NCI-H345 (cell line): ENCODE measurements at regions not wholly inside any gene's neighbourhood (a gene's known extent, or its start where the extent isn't known, plus 50 kb on each side); places are given as distances from the start of the nearest gene placed in this dataset.
"Not testable (repeated sequence)": the region's sequence is repeated elsewhere in the genome, so short reads cannot be mapped to it uniquely, and the experiment has no call there.

Experiments used
- DNase-seq: peaks from one replicate; lab custom pipeline; 2025; lab: John Stamatoyannopoulos, UW

DNA sequence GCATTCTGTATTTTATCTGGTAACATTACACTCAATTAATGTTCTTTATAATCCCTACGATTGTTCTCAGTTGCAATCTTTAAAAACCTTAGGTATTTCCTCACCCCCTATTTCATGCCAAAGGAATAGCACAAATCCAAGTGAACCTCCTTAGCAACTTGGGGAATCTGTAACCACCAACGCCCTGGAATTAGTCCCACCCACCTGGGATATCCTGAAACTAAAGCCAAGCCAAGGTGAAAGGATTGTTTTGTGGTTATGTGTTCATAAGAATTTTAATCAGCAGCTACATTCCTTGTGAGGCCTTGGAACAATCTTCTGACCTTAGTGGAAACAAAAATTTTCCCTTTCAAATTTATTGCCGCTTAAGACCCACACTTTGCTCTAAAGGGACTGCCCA lies 908.7 kb downstream of the TTLL7 start:
- DNase-seq = no peak

- DNase-seq = no peak
These were observed 911.1 kb downstream of the TTLL7 start for GRCh38 chr1:83087851-83088250.

DNA sequence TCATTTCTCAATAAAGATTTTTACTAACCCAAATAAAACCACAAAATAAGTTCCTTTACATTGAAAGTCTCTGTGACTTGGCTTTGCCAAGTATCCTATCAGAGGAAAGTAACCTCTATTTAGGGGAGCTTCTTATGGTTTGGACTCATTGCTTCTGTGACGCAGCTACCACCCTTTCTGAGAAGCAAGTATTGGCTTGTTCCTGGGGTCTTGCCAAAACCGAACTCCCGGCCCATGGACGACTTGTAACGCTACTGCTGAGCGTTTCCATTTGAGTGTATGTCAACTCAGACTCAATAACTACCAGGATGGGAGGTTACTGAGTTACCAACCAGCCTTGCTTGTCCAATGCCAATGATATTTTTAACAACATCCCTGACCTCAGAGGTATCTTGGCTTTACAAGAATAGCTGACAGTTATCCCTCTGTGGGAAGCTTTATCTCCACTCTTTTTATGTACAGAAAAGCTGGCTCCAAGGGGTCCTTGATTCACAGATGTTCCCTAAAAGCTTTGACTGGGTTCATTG lies 911.9 kb downstream of the TTLL7 start:
- DNase-seq = no peak

DNA sequence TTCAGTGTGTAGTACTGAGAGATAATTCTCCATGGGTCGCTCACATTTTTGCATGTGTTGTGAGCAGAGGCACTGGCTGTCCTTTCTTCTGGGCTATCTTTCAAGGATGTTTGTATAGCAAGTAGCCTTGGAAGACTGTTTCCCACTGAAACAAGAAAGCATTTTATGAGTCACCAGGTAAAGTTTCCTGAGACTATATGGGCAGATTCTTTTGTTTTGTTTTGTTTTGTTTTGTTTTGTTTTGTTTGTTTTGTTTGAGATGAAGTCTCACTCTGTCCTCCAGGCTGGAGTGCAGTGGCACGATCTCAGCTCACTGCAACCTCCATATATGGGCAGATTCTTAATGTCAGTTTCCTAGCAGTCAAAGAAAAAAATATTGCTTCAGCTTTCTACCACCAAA lies 912.6 kb downstream of the TTLL7 start:
- no peak for DNase-seq

DNA sequence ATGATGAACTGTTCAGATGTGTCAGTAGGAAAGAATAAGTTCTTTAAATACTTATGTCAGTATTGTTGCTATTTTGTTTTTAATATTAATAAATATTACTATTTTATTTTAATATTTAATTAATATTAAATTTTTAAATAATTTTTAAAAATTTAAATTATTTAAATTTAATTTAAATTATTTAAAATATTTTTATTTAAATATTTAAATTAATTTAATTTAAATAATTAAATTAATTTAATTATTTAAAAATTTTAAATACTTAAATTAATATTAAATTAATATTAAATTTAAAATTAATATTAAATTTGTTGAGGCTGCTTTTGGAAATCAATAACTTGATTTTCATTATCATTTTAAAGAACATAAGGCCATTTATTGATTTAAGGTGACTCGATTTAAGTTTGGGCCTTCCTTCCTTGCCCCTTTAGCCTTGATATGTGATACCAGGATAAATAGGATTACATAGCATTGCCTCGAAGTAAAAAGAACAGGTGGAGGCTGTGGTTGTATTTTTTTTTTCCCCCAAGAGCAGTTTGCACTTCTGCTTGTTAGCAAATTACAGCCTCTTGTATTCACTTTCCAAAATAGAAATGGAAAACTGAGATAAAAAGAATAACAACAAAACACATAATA lies 915.2 kb downstream of the TTLL7 start:
- no peak for DNase-seq

DNA sequence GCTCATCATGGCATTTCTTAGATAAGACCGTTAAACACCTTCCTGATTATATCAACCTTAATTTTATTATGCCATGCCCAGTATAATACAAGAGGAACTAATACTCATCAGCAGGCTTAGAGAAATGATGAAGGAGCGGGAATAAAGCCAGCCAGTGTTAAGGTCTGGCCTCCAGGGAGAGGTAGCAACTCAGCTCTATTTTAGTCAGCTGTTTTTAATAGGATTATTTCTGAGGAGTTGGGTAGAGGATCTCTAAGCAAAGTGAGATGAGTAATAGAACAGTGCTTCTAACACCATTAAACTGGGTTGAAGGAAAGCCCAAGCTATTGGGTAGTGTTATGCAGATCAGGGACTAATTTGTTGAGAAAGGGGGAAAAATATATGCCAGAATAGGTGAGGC lies 921.5 kb downstream of the TTLL7 start:
- DNase-seq = no peak

GRCh38 chr1:83075107-83075506 lies 923.8 kb downstream of the TTLL7 start:
- no peak for DNase-seq

DNA sequence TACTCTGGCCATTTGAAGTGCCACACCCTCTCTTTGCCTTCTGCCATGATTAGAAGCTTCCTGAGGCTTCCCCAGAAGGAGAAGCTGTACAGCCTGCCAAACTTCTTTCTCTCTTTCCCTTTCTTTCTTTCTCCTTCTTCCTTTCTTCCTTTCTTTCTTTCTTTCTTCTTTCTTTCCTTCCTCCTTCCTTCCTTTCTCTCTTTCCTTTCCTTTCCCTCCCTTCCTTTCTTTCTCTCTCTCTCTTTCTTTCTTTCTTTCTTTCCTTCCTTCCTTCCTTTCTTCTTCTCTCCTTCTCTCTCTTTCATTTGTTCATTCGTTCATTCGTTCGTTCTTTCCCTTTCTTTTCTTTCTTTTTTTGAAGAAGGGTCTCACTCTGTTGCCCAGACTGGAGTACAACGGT lies 931.0 kb downstream of the TTLL7 start:
- no peak for DNase-seq

DNA sequence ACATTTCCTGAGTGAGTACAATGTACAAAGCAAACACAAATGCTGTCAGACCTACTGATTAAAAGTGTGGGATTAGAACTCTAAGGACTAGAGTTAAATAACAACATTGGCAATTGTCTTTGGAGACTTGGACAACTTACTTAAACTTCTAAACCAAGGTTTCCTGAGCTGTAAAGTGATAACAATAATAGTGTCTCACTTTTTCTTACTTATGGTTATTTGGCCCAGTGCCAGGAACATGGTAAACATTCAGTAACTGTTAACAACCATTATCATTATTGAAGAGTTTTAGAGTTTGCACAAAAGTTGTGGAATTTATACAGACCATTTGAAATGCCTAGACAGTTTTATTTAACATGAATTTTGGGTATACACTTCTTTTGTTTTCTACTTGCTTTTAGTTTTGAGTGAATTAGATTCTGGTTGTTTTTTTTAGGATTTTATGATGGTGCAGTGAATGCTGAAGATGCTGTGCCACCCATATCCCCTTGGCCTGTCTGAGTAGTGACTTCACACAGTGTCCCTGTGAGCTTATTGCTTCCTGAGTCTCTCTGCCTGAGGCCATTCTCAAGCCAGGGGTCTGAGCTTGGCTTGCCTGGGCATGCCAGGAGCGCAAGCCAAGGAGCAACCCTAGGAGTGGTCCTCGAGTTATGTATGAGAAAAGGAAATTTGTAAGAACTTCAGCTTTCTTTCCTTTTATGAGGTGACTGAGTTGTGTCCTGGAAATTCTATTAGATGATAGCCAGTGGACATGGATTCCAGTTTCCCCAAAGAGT lies 932.8 kb downstream of the TTLL7 start:
- no peak for DNase-seq

GRCh38 chr1:83064589-83065242 lies 934.2 kb downstream of the TTLL7 start:
- no peak for DNase-seq

- no peak for DNase-seq
These were observed 938.1 kb downstream of the TTLL7 start for GRCh38 chr1:83060651-83061390.

GRCh38 chr1:83060221-83060620 lies 938.7 kb downstream of the TTLL7 start:
- no peak for DNase-seq

GRCh38 chr1:83058327-83058726 lies 940.6 kb downstream of the TTLL7 start:
- no peak for DNase-seq

DNA sequence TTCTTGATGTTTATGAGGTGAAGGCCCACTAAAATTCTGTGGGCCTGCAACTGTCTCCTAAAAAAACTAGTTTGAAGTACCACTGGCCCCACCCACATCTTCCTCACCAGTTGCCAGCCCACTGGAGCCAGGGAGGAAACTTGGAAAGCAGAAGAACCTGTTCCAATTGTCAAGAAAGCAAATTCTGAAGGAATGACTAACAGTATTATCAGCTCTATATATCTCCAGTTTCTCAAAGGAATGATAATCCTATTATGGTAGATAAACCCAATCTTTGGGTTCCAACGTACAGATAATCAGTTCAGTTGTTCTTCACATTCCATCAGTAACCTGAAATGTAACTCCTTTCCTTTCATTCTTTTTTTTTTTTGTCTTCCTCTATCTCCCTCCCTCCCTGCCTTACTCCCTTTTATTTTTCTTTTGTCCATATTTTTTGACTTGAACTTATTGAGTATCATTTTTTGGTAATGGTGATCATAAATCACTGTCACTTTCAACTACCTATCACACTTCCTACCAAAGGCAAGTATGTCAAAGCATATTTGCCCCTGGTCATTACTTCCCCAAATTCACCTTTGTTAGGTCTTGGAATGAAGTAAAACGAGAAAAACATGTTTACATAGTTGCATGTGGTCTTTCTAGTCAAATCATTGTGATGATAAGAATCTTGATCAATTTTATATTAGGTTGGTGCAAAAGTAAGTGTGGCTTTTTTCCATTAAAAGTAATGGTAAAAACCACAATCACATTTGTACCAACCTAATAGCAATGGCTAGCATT lies 943.4 kb downstream of the TTLL7 start:
- DNase-seq = no peak

DNA sequence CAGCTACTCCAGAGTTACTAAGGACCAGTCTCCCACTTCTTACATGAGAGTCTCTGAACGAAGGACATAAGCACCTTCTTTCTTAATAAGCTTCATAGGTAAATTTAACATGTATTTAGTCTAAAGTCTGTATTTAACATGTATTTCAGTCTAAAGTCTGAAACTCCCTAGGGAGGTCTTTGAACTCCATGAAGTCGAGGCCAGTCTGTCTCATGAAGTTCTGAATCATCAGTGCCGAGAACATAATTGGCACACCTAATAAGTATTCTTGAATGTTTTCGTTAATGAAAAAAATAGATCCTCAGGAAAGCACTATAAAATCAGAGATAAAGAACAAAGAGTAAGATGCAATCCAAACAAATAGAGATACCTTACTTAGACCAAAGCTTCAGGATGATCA lies 945.5 kb downstream of the TTLL7 start:
- no peak for DNase-seq

DNA sequence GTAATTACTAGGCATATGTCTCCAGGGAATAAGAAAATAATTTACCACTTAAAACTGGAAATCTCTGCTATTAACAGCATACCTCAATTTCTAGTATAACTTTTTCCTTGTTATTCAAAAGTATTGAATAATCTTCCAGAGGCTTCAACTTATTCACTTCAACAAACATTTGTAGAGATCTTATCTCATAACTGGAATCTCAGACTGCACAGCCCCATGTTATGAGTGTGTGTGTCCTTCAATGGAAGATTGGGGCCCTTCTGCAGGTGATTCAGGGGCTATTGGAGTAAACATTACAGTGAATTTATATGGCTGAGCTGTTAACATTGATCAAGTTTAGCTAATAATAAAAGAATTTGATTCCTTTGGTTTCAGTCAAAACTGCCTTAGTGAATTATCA lies 946.1 kb downstream of the TTLL7 start:
- no peak for DNase-seq

DNA sequence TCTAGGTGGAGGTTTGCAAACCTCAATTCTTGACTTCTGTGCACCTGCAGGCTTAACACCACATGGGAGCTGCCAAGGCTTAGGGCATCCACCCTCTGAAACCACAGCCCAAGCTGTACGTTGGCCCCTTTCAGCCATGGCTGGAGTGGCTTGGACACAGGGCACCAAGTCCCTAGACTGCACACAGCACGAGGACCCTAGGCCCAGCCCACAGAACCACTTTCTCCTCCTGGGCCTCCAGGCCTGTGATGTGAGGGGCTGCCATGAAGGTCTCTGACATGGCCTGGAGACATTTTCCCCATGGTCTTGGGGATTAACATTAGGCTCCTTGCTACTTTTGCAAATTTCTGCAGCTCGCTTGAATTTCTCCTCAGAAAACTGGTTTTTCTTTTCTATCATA lies 947.9 kb downstream of the TTLL7 start:
- DNase-seq = not testable (repeated sequence)

DNA sequence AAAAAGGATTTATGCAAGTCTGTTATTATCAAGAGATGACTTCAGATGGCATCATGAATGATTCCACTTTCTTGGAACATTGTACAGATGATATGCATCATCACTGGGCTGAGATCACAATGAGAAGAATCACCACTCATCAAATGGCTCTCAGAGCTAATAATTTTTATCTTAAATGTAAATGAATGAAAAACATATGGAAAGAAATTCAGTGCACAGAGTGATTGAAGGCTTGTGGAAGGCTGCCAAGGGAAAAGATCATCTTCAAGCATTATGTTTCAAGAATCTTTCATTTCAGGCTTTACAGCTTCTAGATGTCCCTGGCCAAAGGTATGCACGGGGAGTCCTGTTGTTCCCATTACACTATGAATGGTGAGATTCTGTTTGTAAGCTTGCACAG lies 955.7 kb downstream of the TTLL7 start:
- DNase-seq = no peak

GRCh38 chr1:83039091-83039490 lies 959.8 kb downstream of the TTLL7 start:
- not testable (repeated sequence) for DNase-seq

GRCh38 chr1:83034851-83035250 lies 964.1 kb downstream of the TTLL7 start:
- no peak for DNase-seq

DNA sequence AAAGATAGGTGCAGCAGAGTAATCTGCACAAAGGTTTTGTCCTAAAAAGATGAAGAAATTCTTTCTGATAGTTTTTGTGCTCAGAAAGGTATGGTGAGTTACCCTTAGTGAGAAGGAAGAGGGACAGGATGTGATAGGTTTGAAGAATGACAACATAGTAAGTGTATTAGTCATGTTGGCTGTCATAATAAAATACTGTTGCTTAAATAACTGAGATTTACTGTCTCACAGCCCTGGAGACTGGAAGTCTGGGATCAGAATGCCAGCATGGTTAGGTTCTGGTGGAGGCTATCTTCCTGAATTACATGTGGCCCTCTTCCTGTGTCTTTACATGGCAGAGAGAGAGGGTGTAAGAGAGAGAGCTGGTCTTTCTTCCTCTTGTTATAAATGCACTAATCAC lies 965.2 kb downstream of the TTLL7 start:
- no peak for DNase-seq

- no peak for DNase-seq
These were observed 969.0 kb downstream of the TTLL7 start for GRCh38 chr1:83029916-83030315.
